WTC11 (cell line): ENCODE measurements at regions not wholly inside any gene's neighbourhood (a gene's known extent, or its start where the extent isn't known, plus 50 kb on each side); places are given as distances from the start of the nearest gene placed in this dataset.

Source experiments
- ATF3 ChIP-seq: sonication (generic); formaldehyde crosslinking; conservative IDR thresholded peaks from 2 replicates; pipeline ENCODE4 v1.8.1; 2022; ENCODE audit warnings: mild to moderate bottlenecking, missing genetic modification reagents
- CREM ChIP-seq: sonication (generic); formaldehyde crosslinking; IDR thresholded peaks from 2 replicates; pipeline ENCODE4 v1.8.1; 2022; ENCODE audit warnings: mild to moderate bottlenecking, missing genetic modification reagents, moderate library complexity
- CTCF ChIP-seq: fragments of 200-600 bp; IDR thresholded peaks from 2 replicates; pipeline ENCODE4 v1.8.0; 2022; ENCODE audit warnings: antibody characterized with exemption
- TCF7 ChIP-seq: sonication (generic); formaldehyde crosslinking; IDR thresholded peaks from 2 replicates; pipeline ENCODE4 v1.8.0; 2022; ENCODE audit warnings: mild to moderate bottlenecking, low read depth, missing genetic modification reagents, moderate library complexity
- USF1 ChIP-seq: sonication (generic); formaldehyde crosslinking; IDR thresholded peaks from 2 replicates; pipeline ENCODE4 v1.8.0; 2022; ENCODE audit warnings: mild to moderate bottlenecking, missing genetic modification reagents
- TF ChIP-seq, protein P1 (sequence below): sonication (generic); formaldehyde crosslinking; IDR thresholded peaks from 2 replicates; pipeline ENCODE4 v1.8.0; 2022; ENCODE audit warnings: missing genetic modification reagents

DNA sequence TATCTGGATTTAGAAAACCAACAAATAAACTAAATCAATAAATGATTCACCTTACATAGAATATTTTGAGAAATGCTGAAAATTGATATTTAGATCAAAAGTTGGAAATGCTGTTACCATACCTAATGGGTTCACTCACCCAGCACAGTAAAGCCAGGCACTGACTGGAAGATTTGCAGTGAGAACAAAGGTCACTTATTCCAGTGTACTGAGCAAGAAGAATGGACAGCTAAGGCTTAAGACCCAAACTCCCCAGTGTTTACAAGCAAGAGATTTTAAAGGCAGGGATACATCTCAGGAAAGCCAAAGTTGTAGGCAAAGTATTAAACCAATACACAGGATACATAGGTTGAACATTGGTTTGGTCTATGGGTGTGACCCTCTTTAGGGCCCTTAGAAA is 523.9 kb upstream of the PCDH9 start:
- TF ChIP-seq CTCF, result no peak
- no peak for TF ChIP-seq ATF3 (CRISPR knock-in tag)
- TF ChIP-seq CREM (CRISPR knock-in tag), result no peak
- TF ChIP-seq USF1 (CRISPR knock-in tag), result no peak
- TF ChIP-seq, protein P1, sequence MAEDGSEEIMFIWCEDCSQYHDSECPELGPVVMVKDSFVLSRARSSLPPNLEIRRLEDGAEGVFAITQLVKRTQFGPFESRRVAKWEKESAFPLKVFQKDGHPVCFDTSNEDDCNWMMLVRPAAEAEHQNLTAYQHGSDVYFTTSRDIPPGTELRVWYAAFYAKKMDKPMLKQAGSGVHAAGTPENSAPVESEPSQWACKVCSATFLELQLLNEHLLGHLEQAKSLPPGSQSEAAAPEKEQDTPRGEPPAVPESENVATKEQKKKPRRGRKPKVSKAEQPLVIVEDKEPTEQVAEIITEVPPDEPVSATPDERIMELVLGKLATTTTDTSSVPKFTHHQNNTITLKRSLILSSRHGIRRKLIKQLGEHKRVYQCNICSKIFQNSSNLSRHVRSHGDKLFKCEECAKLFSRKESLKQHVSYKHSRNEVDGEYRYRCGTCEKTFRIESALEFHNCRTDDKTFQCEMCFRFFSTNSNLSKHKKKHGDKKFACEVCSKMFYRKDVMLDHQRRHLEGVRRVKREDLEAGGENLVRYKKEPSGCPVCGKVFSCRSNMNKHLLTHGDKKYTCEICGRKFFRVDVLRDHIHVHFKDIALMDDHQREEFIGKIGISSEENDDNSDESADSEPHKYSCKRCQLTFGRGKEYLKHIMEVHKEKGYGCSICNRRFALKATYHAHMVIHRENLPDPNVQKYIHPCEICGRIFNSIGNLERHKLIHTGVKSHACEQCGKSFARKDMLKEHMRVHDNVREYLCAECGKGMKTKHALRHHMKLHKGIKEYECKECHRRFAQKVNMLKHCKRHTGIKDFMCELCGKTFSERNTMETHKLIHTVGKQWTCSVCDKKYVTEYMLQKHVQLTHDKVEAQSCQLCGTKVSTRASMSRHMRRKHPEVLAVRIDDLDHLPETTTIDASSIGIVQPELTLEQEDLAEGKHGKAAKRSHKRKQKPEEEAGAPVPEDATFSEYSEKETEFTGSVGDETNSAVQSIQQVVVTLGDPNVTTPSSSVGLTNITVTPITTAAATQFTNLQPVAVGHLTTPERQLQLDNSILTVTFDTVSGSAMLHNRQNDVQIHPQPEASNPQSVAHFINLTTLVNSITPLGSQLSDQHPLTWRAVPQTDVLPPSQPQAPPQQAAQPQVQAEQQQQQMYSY (CRISPR knock-in tag), result no peak
- TF ChIP-seq TCF7 (CRISPR knock-in tag), result no peak
